EH (cell line): ENCODE measurements at regions not wholly inside any gene's neighbourhood (a gene's known extent, or its start where the extent isn't known, plus 50 kb on each side); places are given as distances from the start of the nearest gene placed in this dataset.
"Not testable (repeated sequence)": the region's sequence is repeated elsewhere in the genome, so short reads cannot be mapped to it uniquely, and the experiment has no call there.

ENCODE experiments used
- DNase-seq: peaks from one replicate; pipeline ENCODE4 v3.0.0-alpha.2; 2015; ENCODE audit warnings: low read depth

DNA sequence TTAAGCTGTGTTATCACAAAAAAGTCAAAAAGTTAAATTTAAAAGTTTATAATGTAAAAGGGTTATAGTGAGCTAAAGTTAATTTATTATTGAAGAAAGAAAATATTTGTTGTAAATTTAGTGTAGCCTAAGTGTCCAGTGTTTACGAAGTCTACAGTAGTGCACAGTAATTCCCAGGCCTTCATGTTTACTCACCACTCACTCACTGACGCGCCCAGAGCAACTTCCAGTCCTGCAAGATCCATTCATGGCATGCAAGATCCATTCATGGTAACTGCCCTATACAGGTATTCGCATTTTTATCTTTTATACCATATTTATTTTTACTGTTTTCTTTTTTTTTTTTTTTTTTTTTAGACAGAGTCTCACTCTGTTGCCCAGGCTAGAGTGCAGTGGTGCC, 69.5 kb downstream of the TPRA1 start:
- no peak for DNase-seq

DNA sequence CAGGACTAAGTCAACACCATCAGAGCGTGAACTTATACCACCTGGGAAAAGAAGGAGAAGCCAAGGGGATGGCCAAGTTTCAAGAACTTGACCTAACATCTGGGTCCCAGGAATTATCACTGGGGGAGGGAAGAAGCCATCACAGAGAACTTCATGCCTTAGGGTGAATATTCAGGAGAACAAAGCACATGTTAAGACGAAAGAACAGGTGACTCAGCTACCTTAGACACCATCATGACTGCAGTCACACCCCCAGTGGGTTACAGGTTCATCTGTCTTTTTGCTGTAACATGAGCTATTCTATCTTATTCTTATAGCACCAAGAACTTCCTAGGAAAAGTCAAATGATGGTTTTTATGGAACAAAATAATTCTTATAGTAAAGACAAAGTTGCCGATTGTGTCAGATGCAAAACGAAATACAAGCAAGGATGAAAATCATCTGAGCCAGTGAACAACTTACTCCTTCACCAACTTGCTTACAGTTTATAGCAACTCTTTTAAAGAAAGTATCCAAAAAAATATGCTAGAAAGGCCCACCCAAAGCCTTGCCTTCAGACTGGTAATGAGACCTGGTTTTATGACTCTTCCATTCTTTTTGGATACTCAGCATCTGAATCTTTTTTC, 72.0 kb downstream of the TPRA1 start:
- DNase-seq, result no peak

DNA sequence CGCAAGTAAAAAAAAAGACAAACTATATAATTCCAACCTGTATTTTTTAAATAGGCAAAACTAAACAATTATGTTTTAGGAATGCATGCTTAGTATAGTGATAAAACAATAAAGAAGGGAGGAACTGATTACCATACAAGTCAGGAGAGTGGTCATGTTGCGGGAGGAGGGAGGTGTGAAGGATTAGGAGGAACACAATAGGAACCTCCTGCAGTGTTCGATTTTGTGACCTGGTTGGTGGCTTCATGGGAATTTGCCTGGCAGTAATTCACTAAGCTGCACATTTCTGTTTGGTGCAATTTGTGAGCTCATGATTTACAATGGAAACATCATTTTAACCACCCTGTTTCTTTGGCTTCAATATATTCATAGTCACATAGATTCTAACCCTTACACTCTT, 78.3 kb downstream of the TPRA1 start:
- no peak for DNase-seq

DNA sequence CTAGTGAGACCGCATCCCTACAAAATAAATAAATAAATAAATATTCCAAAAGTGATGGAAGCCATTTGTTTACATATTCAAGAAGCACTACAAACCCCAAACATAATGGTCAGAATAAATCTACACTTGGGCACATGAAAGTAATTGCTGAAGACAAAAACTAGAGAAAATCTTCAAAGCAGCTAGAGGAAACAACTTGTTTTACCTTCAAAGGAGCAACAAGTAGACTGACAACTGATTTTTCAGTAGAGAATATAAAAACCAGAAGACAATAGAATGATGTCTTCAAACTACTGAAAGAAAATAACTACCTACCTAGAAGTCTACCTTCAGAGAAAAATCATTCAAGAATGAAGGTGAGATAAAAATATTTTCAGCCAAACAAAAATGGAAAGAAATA, 89.4 kb downstream of the TPRA1 start:
- no peak for DNase-seq

DNA sequence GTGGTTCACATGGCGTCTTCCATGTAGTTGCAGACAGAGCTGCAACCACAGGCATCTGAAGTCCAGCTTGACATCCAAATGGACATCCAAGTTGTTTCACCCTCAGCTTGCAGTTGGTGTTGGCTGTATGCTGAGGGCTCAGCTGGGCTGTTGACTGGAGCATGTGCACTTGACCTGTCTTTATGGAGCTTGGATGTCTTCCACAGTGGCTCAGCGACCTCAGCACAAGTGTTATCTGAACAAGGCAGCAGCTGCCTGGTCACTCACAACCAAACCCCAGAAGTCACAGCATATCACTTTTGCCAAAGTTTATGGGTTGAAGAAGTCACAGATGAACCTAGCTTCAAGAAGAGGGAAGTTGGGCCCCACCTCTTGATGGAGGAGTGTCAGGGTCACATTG, 92.9 kb downstream of the TPRA1 start:
- no peak for DNase-seq

DNA sequence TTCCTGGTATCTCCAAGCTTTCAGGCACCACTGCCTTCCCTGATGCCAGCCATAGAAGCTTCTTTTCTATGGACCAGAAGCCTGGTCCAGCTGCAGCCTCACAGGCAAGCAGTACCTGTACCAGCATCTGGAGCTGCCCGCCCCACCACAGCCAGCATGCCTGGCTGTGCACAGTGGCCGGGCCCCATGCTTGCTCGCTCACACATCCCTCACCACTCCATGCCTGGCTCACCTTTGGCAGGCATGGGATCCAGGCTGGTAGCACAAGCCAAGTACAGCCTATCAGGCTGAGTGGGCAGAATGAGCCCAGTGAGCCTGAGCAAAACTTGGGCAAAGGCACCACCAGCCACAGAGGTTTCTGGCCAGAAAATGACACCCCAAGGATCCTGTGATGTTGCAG, 93.4 kb downstream of the TPRA1 start:
- no peak for DNase-seq

DNA sequence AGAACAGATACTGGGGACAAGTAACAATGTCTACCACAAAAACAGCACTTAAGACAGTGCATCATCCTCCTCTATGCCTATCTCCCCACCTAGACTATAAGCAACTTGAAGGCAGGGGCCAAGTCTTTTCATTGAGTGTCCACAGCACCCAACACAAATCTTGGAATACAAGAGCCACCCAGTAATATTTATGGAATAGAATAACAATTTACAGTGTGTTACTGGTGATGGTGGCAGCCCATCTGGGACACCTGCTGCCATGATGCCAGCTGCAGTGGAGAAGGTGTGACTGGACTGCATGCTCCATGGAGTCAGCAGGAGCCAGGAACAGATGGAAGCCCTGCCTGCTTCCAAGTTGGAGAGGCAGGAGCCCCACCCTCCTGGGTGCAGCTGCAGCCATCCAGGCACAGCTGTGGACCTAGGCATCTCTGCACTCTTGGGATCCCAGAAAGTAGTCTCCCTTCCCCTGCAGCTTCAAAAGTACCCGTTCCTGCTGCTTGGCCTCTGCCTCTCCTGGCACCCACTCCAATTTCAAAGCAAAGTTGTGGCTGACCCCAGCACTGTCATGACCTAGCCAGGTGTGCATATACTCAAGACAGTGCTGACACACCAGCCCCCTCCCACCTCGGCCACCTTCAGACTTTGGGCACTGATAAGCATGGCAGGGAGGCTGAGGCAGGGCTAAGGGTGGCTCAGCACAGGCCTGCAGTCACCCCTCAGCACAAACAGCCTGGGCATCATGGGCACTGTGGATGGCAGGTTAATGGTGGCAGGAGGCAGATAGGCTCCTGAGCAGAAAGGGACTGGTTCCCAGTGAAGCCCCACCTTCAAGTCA, 94.5 kb downstream of the TPRA1 start:
- no peak for DNase-seq

DNA sequence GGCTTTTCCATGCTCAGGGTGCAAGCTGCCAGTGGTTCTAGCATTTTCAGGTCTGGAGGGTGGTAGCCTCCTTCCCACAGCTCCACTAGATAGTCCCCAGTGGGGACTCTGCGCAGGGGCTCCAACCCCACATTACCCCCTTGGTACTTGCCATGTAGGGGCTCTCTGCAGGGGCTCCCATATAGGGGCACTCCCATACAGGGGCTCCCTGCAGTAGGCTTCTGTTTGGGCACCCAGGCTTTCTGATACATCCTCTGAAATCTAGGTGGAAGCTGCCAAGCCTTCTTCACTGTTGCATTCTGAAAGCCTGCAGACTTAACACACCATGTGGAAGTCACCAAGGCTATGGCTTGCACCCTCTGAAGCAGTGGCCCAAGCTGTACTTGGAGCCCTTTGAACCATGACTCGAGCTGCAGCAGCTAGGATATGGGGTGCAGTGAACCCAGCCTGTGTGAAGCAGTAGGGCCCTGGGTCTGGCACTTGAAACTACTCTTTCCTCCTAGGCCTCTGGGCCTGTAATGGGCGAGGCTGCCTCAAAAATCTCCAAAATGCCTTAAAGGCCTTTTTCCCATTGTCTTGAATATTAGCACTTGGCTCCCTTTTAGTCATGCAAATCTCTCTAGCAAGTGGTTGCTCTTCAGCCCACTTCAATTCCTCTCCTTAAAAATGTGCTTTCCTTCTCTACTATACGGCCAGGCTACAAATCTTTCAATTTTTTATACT, 96.4 kb downstream of the TPRA1 start:
- DNase-seq, result no peak

DNA sequence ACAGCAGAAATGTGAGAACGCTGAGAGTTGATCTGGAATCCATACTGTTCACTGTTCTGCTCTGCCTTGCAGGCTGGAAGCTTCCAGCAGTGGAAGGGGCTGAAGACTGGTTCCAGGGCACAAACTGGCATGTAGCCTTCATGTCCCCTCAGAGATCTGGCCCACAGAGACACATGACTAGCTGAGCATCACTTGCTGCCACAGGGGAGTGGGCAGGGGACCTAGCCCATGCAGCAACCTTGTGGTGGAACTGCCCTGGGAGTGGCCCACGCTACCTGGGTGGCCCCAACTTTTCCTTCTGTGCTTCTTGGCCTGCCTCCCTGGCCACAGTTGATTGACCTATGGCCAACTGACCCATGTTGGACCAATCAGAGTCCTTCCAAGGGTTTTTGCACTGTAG, 98.1 kb downstream of the TPRA1 start:
- no peak for DNase-seq

DNA sequence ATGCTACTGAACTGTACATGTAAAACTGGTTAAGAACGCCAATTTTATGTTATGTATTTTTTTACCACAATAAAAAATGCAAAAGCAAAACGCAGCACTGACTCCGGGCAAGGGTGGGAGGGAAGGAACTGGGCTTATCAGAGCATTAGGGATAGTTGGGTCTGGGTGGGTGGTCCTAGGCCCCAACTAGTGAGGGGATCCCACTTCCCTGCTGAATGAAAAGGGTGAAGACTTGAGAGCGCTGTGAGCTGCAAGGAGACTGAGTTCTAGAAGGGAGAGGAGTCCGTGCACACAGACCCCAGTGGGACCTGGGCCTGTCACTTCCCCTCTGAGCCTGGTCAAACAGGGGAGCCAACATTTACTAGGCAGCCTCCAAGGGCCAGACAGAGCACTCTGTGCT, 98.6 kb downstream of the TPRA1 start:
- DNase-seq, result no peak

DNA sequence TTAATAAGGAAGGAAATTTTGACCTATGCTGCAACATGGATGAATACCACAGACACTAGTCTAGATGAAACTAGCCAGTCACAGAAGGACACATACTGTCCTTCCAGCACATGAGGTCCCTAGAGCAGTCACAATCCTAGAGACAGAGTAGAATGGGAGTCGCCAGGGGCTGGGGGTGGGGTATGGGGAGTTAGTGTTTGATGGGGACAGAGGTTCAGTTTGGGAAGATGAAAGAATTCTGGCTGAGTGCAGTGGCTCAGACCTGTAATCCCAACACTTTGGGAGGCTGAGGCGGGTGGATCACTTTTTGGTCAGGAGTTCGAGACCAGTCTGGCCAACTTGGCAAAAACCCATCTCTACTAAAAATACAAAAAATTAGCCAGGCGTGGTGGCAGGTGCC, 99.2 kb downstream of the TPRA1 start:
- no peak for DNase-seq

DNA sequence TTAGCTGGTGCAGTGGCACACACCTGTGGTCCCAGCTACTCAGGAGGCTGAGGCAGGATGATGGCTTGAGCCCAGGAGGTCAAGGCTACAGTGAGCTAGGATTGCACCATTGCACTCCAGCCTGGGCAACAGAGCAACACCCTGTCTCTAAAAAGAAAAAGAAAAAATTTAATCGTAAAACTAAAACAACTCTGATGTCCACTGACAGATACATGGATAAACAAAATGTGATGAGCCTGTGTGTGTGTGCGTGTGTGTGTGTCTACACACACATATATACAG, 99.6 kb downstream of the TPRA1 start:
- DNase-seq, result not testable (repeated sequence)

DNA sequence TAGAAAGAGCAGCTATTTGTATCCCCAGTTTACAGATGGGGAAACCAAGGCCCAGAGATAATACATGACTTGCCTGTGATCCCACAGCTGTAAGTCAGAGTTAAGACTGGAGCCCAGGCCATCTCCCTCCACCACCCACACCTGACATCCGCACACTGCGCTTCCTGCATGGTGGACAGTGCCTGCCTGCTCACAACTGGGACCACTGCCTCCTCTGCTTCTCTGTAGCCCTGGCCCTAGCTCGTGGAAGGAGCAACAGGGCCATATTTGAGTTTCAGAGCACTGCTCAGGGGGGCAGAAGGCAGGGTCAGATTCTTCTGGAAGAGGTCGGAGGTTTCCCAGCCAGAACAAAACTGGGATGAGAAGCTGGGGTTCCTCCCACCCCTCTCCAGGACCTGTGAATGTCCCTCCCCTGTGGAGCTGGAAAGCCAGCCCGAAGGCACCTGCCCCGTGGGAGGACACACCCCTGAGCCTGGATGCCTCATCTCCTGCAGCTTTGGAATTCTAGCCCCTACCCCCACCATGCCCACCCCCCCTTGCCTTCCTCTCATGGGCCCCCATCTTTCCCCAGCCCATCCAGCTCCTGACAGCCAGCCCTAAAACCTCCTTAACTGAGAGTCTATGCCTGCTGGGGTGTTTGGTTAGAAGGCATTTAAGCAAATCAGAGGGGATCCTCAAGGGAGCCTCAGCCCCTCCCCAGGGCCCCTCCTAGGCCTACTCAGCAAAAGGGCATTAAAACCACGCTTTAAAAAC, 100.1 kb downstream of the TPRA1 start:
- DNase-seq, result no peak

DNA sequence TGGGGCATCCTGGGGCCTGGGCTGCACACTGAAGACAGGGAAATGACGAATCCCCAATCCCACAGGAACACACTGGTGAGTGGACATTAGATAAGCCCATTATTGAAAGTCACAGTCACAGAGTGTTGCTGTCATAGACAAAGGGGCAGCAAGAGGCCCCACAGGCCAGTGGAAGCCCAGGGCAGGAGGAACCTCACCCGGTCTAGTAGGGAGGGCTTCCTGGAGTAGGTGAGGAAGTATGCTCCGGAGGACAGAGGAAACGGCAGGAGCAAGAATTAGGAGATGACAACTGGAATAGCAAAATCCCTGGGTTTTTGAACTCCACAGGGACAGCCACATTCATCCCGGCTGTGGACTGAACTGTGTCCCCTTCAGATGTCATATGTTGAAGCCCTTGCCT, 101.2 kb downstream of the TPRA1 start:
- DNase-seq, result no peak

DNA sequence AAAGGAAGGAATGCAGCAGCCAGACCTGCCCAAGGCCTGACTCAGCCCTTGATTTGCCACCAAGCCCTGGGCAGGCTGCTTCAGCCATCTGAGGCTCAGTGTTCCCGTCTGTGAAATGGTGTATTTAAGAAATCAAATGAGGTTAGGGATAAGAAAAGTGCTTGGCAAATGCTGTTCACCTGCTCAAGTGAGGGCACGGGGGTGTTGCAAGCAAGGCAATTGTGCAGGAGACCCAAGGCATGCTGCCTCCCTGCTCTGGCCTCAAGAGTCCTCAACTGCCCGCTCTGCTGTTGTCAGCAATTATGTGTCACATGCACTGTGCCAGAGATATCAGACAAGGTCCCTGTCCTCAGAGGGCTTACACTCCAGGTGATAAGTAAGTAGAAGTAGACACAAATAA, 101.8 kb downstream of the TPRA1 start:
- no peak for DNase-seq

DNA sequence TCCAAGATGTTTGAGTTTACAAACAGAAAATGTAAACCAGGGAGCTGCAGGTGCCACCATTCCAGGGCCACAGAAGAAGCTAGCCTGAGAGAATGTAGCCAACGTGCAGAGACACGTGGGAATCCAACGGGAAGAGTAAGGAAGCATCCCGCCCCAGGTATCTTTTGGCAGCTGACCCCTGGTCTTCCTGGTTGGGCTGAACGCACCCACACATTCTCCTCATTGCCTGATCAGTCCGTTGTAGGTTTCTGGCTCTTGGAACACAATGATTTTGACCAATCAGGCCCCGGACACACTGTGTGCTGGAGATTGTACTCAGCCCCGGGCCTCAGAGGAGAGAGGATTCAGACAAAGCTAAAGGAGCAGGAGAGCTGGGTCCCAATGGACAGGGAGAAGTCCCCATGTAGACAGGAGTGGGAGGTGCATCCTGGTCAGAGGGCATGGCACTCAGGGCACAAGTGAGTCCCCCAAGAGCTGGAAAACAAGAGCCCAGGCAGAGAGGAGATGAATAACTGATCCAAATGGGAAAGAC, 102.3 kb downstream of the TPRA1 start:
- DNase-seq, result no peak

DNA sequence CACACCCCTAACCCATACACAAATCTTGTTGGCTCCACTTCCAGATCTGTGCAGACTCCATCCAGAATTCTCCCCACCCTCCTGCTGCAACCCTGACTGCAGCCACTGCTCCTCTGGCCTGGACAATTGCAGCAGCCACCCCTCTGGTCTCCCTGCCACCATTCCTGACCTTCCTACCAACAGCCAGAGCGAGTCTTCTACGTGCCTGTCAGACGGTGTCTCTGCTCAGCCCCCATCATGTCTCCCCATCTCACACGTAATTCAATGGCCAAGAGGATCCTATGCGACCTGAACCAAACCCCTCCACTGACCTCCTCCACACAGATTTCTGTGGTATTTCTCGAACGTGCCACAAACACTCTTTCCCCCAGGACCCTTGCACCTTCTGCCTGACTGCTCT, 103.3 kb downstream of the TPRA1 start:
- no peak for DNase-seq

DNA sequence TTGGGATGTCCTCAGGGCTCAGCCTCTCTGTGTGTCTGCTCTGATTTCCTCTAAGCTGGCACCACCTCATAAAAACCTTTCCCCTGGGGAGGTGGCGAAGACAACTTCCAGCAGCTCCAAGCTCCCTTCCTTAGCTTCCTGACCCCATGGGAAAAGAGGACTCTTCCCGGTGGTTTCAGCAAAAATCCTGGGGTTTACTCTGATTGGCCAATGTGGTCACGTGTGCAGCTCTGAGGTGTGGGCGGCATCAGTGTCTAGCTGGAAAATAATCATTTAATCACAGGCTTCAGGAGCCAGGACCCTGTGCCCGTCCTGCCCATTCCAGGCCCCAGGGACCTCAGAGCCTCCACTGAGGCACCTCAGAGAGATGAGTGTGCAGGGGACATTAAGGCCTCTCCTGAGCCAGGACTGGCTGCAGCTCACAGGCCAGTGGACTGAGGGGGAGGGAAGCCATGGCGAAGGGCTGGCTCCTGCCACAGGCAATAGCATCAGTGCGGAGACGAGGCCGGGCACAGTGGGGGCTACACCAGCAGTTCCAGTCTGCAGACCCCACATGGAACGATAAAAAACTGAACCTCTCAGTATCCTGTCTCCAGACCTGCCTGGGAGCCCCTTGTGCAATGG, 104.1 kb downstream of the TPRA1 start:
- DNase-seq, result no peak

DNA sequence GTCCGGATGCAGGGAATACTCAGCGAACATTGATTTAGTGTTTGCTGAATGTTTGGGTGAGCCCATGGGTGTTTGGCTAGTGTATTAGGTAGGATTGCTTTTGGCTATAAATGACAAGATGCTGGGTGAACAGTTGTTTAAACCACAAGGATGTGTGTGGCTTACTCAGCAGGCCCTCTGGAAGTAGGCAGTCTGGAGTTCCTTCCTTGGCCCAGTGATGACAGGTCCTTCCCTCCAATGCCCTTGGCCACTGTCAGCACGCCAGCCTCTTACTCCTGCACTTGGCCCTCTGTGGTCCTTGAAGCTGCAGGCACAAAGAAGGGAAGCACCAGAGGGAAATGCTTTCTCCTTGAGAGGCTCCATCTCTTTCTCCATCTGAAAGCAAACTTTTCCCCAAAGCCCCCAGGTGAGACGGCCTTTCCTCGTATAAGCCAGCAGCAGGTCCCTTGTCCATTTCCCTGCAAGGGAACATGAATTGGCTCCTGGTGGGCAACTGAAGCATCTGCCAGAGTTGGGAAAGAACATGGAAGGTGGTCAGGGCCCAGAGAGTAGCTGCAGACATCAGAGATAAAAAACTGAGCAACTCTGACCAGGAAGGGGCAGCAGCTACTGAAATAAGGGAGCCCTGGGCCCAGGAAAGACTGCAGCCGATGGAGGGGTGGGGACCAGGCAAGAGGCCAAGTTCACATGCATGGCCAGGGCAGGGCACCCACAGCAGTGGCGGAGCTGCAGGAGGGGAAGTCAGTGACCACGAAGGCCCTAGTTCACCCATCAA, 105.0 kb downstream of the TPRA1 start:
- no peak for DNase-seq

DNA sequence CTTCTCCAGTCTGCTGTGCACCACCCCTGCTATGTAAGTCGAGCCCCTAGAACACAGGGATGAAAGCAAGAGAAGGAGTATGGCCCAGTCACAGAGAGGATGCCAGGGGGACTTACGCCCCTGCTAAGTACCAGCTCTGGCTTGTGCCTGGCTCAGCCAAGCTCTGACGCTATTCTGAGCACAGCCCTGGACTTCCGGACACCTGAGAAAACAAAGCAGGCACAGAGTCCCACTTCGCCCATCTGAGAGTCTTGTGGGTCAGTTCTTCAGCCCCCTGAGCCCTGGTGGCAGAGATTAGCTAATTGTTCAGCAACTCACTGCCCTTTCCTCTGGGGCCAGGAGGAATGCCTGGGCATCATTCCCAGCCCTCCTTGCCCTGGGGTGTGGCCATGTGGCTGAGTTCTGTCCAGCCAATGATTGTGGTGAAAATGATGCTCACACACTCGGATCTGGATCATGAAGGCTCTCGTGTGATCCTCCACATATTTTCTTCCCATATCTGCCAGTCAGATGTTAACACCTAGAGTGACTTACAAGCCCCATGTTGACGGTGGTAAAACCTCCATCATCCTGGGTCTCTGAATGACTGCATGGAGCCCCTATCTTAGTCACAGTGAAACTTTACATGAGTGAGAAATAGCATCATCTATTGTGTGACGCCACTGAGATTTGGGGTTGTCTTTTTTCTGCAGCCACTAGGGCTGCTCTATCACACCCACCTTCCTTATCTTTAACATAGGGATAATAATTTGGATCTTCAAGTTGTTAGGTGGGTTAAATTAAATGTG, 105.7 kb downstream of the TPRA1 start:
- peak; percentile 36 for DNase-seq
